Right ventricle myocardium superior (tissue), 1 donor: ENCODE measurements at regions not wholly inside any gene's neighbourhood (a gene's known extent, or its start where the extent isn't known, plus 50 kb on each side); places are given as distances from the start of the nearest gene placed in this dataset.
"Not testable (repeated sequence)": the region's sequence is repeated elsewhere in the genome, so short reads cannot be mapped to it uniquely, and the experiment has no call there.

Source experiments
- ATAC-seq: fragments of 200-7000 bp; cut with Tn5 transposase; one replicate; pipeline ENCODE4 v1.9.1; 2020; ENCODE audit warnings: mild to moderate bottlenecking; ENCODE audit not compliant: poor library complexity
- DNase-seq: peaks from one replicate; pipeline ENCODE4 v3.0.0-alpha.2; 2020
- intact Hi-C: fragments of 100-400 bp; cut with DNase I; formaldehyde crosslinking; loops from one replicate; pipeline ENCODE4 v1.11.2; 2022
- donor health status: DM: no; HTN: yes; CAD: no; lungs with severe emphysema.

- intact Hi-C loops, result no loop called here
- ATAC-seq, result no peak
Measured at GRCh38 chr4:120636120-120636630, 286.4 kb downstream of the PRDM5 start.

DNA sequence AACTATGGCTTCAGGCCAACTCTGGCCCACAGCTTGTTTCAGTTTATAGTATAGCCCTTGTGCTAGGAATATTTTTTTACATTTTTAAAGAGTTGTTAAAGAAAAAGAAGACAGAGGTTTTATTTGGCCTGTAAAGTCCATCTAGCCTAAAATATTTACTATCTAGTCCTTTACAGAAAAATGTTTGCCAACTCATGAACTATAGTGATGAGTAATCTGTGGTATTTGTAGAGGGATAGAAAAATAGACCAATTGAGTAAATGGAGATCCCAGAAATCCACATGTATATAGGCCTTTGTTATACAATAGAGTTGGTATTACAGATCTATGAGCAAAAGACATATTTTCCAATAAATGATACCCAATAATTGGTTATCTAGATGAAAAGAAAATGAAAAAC is 288.7 kb downstream of the PRDM5 start:
- ATAC-seq, result no peak

More at GRCh38 chr4:120636120-120636630, 286.4 kb downstream of the PRDM5 start:
- DNase-seq, result no peak

GRCh38 chr4:120630427-120630826 is 292.1 kb downstream of the PRDM5 start:
- DNase-seq (no peak), ATAC-seq (no peak)
- intact Hi-C loops, result no loop called here

More for the DNA sequence above, 288.7 kb downstream of the PRDM5 start:
- no peak for DNase-seq
- intact Hi-C loops, result no loop called here

DNA sequence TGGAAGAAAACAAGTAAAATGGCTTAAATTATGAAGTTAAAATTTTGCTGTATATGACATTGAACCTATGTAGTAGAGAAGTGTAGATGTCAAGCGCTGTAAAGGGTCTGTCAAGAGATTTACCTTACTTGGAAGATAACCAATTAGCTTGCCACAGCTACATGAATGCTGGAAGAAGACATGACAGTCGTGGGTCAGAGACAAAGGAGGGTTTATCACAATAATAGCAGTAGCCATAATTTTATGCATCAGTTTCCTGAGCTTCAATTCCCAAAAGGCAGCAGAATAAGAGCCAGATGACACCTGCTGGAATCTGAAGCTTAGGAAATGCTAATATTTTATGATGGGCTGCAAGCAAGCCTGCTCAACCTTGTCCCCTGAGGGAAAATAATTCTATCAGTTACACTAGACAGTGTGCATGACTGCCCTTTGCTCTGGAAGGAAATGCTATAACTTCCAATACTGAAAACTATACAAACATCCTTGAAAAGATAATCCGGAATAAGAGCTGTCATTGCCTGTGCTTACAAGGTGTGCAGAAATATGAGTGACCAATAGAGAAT is 292.9 kb downstream of the PRDM5 start:
- intact Hi-C loops, result no loop called here
- DNase-seq (no peak), ATAC-seq (no peak)

DNA sequence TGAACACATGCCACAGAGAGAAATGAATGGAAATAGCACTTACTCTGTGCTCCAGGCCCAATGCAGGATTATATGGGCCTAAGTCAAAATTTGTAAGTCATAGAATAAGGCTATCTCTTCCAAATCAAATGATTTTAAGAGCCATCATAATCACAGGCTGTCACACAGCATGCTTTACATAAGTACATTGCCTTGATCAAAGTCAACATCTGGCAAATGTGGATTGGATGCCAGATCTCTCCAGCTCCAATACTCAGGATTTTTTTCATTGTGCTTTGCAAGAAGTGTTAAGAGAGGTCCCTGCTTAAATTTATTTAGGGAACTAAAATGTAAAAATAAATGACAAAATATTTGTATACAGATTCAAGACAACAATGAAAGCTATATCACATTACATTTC is 299.9 kb downstream of the PRDM5 start:
- ATAC-seq (no peak), DNase-seq (no peak)
- intact Hi-C loops, result no loop called here

GRCh38 chr4:120617171-120617570 is 305.4 kb downstream of the PRDM5 start:
- intact Hi-C loops, result no loop called here
- ATAC-seq (no peak), DNase-seq (no peak)

GRCh38 chr4:120616041-120616440 is 306.5 kb downstream of the PRDM5 start:
- intact Hi-C loops, result no loop called here
- no peak for DNase-seq
- ATAC-seq, result no peak

- DNase-seq, result no peak
- intact Hi-C loops, result no loop called here
- ATAC-seq, result no peak
Measured at GRCh38 chr4:120613778-120614177, 308.7 kb downstream of the PRDM5 start.

- intact Hi-C loops, result no loop called here
- DNase-seq (no peak), ATAC-seq (no peak)
Measured at GRCh38 chr4:120611092-120611491, 311.4 kb downstream of the PRDM5 start.

- intact Hi-C loops, result no loop called here
- ATAC-seq, result no peak
- no peak for DNase-seq
Measured at GRCh38 chr4:120591038-120591437, 331.5 kb downstream of the PRDM5 start.

DNA sequence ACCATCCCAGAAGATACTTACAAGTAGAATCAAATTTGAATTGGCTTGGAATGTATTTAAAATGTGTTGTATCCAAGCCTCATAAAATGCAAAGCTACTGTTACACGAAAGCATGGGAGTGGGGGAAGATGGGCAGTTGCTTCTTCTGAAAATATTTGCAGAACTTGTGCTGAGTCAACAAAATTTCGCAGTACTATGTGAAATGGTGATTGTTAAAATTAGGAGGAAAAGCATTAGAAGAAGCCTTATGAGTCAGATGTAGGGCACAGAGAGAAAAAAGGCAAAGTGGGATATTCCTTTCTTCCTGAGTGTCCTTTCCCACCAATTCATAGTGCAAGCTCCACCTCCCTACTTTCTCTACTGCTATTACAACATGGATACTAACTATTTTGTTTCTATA is 332.7 kb downstream of the PRDM5 start:
- no peak for DNase-seq
- intact Hi-C loops, result no loop called here
- no peak for ATAC-seq

GRCh38 chr4:120568731-120569130 is 353.8 kb downstream of the PRDM5 start:
- no peak for ATAC-seq

GRCh38 chr4:120561648-120562047 is 360.9 kb downstream of the PRDM5 start:
- intact Hi-C loops, result no loop called here
- DNase-seq, result no peak
- no peak for ATAC-seq

More at GRCh38 chr4:120568731-120569130, 353.8 kb downstream of the PRDM5 start:
- intact Hi-C loops, result no loop called here
- DNase-seq, result no peak

DNA sequence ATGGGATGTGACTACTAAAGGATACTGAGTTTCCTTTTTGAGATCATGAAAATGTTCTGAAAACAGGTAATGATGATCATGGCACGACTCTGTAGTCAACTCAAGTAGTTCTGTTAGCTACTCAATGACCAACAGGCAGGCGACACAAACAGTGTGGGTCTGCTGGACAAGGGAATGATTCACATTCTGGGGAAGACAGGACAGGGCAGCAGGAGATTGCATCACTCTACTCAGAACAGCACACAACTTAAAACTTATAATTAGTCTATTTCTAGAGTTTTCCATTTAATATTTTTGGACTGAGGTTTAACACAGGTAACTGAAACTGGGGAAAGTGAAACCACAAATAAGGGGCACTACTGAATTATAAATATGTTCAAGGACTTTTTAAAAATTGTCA is 365.2 kb downstream of the PRDM5 start:
- intact Hi-C loops, result no loop called here
- DNase-seq (no peak), ATAC-seq (no peak)

- DNase-seq (no peak), ATAC-seq (peak; percentile 86)
- intact Hi-C loops, result no loop called here
Measured at GRCh38 chr4:120555058-120555457, 367.5 kb downstream of the PRDM5 start.

DNA sequence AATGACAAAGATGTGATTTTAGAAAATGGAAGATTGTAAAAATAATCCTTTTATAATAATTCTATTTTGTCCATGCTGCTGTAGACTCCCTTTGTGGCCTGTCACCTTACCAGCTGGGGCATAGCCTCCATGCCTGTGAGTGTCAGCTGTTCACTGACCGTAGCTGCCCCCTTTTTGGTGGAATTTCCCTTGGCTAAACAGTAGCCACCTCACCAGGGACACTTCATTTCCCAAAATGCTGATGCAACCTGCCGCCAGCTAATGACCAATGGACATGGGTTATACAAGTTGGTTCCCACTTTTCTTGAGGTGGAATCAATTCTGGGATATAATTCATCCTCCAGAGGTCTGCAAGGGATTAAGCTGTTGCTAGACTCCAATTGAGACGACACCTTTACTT is 368.4 kb downstream of the PRDM5 start:
- intact Hi-C loops, result no loop called here
- ATAC-seq (no peak), DNase-seq (no peak)

DNA sequence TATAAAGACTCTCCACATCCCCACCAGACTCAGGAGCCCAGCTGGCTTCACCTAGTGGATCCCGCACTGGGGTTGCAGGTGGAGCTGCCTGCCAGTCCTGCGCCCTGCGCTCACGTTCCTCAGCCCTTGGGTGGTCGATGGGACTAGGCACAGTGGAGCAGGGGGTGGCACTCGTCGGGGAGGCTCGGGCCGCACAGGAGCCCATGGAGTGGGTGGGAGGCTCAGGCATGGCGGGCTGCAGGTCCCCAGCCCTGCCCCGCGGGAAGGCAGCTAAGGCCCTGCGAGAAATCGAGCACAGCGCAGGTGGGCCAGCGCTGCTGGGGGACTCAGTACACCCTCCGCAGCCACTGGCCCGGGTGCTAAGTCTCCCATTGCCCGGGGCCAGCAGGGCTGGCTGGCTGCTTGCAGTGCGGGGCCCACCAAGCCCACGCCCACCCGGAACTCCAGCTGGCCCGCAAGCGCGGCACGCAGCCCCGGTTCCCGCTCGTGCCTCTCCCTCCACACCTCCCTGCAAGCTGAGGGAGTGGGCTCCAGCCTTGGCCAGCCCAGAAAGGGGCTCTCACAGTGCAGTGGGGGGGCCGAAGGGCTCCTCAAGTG is 371.8 kb downstream of the PRDM5 start:
- ATAC-seq, intact Hi-C loops, DNase-seq: not testable (repeated sequence)

- intact Hi-C loops, result no loop called here
- ATAC-seq, result no peak
- DNase-seq, result no peak
Measured at GRCh38 chr4:120549011-120549570, 373.4 kb downstream of the PRDM5 start.

- intact Hi-C loops, result no loop called here
- ATAC-seq, result no peak
- no peak for DNase-seq
Measured at GRCh38 chr4:120545391-120545790, 377.1 kb downstream of the PRDM5 start.

DNA sequence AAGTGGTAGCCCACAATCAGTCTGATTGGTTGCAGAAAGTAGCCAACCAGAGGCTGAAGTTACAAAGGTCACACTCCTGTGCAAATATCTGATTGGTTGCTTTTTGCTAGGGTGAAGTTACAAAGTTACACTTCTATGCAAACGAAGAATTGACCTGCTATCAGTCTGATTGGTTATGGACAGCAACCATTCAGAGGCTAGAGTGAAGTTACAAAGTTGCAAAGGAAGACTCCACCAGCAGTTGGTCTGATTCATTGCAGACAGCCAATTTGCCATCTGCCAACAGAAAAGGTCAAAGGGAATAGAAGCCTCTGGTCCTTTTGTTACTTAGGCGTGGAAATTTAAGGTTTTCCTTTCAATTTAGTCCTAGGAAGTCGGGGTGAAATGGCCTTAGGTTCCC is 377.7 kb downstream of the PRDM5 start:
- DNase-seq (no peak), ATAC-seq (no peak)
- intact Hi-C loops, result no loop called here
